ENCODE measurements at regions not wholly inside any gene's neighbourhood (a gene's known extent, or its start where the extent isn't known, plus 50 kb on each side); places are given as distances from the start of the nearest gene placed in this dataset.
"Not testable (repeated sequence)": the region's sequence is repeated elsewhere in the genome, so short reads cannot be mapped to it uniquely, and the experiment has no call there.

DNA sequence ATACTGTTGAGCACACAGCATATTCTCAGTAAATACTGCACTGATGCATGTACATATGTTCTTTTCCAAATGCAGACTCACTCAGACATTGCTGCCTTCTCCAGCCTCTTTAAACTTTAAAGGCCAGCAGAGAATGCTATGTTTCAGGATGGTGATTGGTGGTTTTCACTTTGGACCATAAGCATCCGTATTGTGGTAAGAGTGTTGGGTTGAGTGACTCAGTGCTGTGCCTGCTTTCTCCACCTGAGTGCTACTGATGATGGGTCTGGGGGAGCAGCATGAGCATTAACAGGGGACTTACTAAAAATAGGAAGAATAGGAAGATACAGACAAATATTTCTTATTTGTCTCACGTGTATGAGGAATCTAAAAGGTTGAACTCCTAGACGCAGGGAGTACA, 56.3 kb upstream of the ZNF92 start:
- Mint-ChIP-seq H3K36me3 (ENCODE audit: low read depth) (no peaks in the 10 kb centered on the region), H3K4me3 (no peak overlapping the region), H3K27me3 (no peaks in the 10 kb centered on the region), H3K27ac (no peak overlapping the region), H3K4me1 (no peaks in the 10 kb centered on the region), H3K9me3 (ENCODE audit: low read depth) (no peaks in the 10 kb centered on the region)
- POLR2A ChIA-PET: no interaction called here
- DNase-seq (no peak), ATAC-seq (no peak)
- CTCF ChIA-PET: interaction anchor here (2.1 kb wide), 1 partner anchor 10 kb away, joined by 9 read pairs; no protein-coding TSS in a partner anchor
- intact Hi-C loops (cut with DNase I, micrococcal nuclease): no loop called here

DNA sequence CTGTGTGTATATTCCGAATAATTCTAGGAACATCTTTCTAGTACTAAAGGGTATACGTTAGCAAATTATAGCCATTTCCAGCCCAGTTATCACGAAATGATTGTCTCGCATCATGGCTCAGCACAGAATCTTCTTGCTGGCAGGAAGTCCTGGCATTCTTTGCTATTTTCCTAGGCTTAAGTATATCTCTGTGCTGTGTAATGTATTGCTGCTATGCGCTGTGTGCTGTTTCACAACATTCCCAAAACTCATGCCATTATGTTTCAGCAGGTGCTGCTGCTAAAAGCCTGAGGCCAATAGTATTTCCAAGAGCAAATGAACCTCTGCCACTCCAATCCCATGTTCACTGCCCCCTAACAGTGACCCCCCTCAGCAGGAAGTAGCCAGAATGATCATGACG, 62.9 kb upstream of the ZNF92 start:
- ATAC-seq: no peak
- ChIA-PET POLR2A (no interaction called here), CTCF (no interaction called here)
- no peaks in the 10 kb centered on the region for H3K36me3 Mint-ChIP-seq (ENCODE audit: low read depth)
- no peak for DNase-seq
- no peaks in the 10 kb centered on the region for H3K27me3 Mint-ChIP-seq
- no peak overlapping the region for H3K4me3 Mint-ChIP-seq
- intact Hi-C loops (cut with DNase I, micrococcal nuclease): no loop called here
- no peaks in the 10 kb centered on the region for H3K9me3 Mint-ChIP-seq (ENCODE audit: low read depth)
- H3K4me1 Mint-ChIP-seq: no peaks in the 10 kb centered on the region
- H3K27ac Mint-ChIP-seq: no peak overlapping the region

DNA sequence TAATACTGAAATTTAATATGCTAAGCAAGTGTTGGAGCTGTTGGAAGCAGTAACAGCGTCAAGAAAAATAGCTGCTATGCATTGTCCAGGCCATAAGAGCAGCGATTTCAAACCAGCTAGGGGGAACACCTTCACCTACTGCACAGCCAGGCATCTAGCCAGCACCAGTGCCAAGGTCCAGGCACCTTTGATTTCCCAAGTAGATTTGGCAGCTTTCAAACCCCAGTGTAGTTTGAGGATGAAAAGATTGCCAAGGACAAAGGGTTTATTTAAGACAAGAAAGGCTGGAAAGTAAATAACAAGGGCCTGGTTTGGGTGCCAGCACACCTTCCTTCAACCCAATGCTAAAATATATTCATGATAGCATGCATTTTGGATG, 65.4 kb upstream of the ZNF92 start:
- DNase-seq: no peak
- Mint-ChIP-seq H3K27me3 (peaks cover 1% of the 10 kb centered on the region), H3K27ac (no peak overlapping the region), H3K9me3 (ENCODE audit: low read depth) (no peaks in the 10 kb centered on the region), H3K4me3 (no peak overlapping the region), H3K36me3 (ENCODE audit: low read depth) (no peaks in the 10 kb centered on the region), H3K4me1 (no peaks in the 10 kb centered on the region)
- ChIA-PET CTCF (interaction anchor here (0.7 to 5.1 kb wide), 8 partner anchors 8 to 357 kb away, joined by 3 to 47 read pairs (median 6); no protein-coding TSS in a partner anchor), POLR2A (no interaction called here)
- intact Hi-C loops (cut with DNase I, micrococcal nuclease): loop anchor here in 1 of 2 experiments (10.0 kb wide), 1 partner anchor 423 kb away; no protein-coding TSS in a partner anchor
- ATAC-seq: no peak

GRCh38 chr7:65307651-65308299, 65.9 kb upstream of the ZNF92 start:
- no peaks in the 10 kb centered on the region for H3K9me3 Mint-ChIP-seq (ENCODE audit: low read depth)
- ChIA-PET CTCF (interaction anchor here (0.6 to 5.1 kb wide), 15 partner anchors 9 to 357 kb away, joined by 3 to 47 read pairs (median 3); no protein-coding TSS in a partner anchor), POLR2A (interaction anchor here (0.5 kb wide), 1 partner anchor 85 kb away, joined by 3 read pairs; no protein-coding TSS in a partner anchor)
- DNase-seq (peak; percentile 52), ATAC-seq (peak; percentile 69)
- no peak overlapping the region for H3K4me3 Mint-ChIP-seq
- intact Hi-C loops (cut with DNase I, micrococcal nuclease): loop anchor here (1.0 to 10.0 kb wide), 3 partner anchors 91 to 423 kb away; no protein-coding TSS in a partner anchor
- H3K27ac Mint-ChIP-seq: no peak overlapping the region
- no peaks in the 10 kb centered on the region for H3K36me3 Mint-ChIP-seq (ENCODE audit: low read depth)
- H3K4me1 Mint-ChIP-seq: no peaks in the 10 kb centered on the region
- H3K27me3 Mint-ChIP-seq: peaks cover 1% of the 10 kb centered on the region

DNA sequence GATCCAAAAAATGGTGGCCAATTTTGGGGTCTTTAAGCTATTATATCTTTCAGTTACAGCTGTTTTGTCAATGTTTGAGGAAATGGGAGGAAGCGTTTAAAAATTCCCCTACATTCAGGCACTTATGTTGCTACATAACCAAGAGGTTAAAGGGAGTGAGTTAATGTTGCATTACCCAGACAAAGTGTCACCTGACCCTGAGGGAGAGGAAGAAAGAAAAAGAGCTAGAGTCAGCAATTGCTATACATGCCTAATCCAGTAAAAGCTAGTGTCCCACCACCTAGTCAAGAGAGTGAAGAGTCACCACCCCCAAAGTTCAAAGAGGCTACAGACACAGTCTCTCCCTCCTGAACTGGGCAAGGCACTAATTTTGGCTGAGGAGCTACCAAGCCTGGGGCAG, 69.5 kb upstream of the ZNF92 start:
- ChIA-PET CTCF (interaction anchor here (5.1 kb wide), 1 partner anchor 353 kb away, joined by 47 read pairs; no protein-coding TSS in a partner anchor), POLR2A (no interaction called here)
- no peaks in the 10 kb centered on the region for H3K4me1 Mint-ChIP-seq
- intact Hi-C loops (cut with DNase I, micrococcal nuclease): loop anchor here in 1 of 2 experiments (10.0 kb wide), 1 partner anchor 419 kb away; no protein-coding TSS in a partner anchor
- no peaks in the 10 kb centered on the region for H3K36me3 Mint-ChIP-seq (ENCODE audit: low read depth)
- no peak overlapping the region for H3K4me3 Mint-ChIP-seq
- ATAC-seq: no peak
- DNase-seq: no peak
- no peak overlapping the region for H3K27ac Mint-ChIP-seq
- H3K27me3 Mint-ChIP-seq: peaks cover 6% of the 10 kb centered on the region
- no peaks in the 10 kb centered on the region for H3K9me3 Mint-ChIP-seq (ENCODE audit: low read depth)

DNA sequence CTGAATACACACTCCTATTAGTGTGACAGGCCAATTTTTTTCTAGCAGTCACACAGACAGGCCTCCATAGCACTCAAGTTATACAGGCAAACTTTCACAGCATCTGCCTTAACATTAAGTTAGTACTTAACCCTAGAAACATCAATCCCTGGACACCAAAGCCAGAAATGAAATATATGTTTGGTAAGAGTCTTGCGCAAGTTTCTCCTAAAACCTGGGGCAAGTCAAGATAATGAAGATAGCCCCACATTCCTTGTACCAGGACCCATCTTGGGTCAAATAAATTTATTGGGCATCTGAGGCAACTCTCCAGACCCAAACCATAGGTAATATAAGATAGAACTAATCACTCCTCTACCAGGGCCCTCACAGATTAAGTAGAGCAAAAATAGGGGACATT, 70.8 kb upstream of the ZNF92 start:
- intact Hi-C loops (cut with DNase I, micrococcal nuclease): loop anchor here in 1 of 2 experiments (10.0 kb wide), 1 partner anchor 418 kb away; no protein-coding TSS in a partner anchor
- H3K36me3 Mint-ChIP-seq (ENCODE audit: low read depth): no peaks in the 10 kb centered on the region
- POLR2A ChIA-PET: no interaction called here
- peaks cover 6% of the 10 kb centered on the region for H3K27me3 Mint-ChIP-seq
- H3K4me3 Mint-ChIP-seq: no peak overlapping the region
- H3K27ac Mint-ChIP-seq: no peak overlapping the region
- ATAC-seq: no peak
- H3K9me3 Mint-ChIP-seq (ENCODE audit: low read depth): no peaks in the 10 kb centered on the region
- DNase-seq: no peak
- CTCF ChIA-PET: no interaction called here
- no peaks in the 10 kb centered on the region for H3K4me1 Mint-ChIP-seq

DNA sequence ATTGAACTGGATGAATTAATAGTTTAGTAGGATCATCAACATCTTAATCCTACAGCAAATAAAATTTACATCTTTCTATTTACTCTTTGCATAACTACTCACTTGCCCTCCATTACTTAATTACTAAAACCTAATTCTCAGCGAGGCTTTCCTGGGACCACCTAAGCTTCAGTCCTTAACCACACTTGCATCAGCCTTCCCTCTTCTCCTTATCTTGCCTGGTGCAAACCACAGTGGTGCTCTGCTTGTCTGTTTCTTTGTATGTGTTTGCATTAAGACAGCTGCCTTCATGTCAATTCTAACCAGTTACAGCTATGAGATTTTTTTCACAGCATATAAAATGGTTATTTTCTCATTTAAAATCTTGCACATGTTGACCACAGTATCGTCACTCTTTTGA, 72.6 kb upstream of the ZNF92 start:
- Mint-ChIP-seq H3K27ac (no peak overlapping the region), H3K4me3 (no peak overlapping the region), H3K27me3 (peaks cover 8% of the 10 kb centered on the region), H3K9me3 (ENCODE audit: low read depth) (no peaks in the 10 kb centered on the region), H3K4me1 (no peaks in the 10 kb centered on the region), H3K36me3 (ENCODE audit: low read depth) (no peaks in the 10 kb centered on the region)
- no peak for ATAC-seq
- intact Hi-C loops (cut with DNase I, micrococcal nuclease): loop anchor here in 1 of 2 experiments (10.0 kb wide), 1 partner anchor 416 kb away; no protein-coding TSS in a partner anchor
- ChIA-PET CTCF (interaction anchor here (1.0 kb wide), 1 partner anchor 350 kb away, joined by 3 read pairs; no protein-coding TSS in a partner anchor), POLR2A (no interaction called here)
- no peak for DNase-seq

DNA sequence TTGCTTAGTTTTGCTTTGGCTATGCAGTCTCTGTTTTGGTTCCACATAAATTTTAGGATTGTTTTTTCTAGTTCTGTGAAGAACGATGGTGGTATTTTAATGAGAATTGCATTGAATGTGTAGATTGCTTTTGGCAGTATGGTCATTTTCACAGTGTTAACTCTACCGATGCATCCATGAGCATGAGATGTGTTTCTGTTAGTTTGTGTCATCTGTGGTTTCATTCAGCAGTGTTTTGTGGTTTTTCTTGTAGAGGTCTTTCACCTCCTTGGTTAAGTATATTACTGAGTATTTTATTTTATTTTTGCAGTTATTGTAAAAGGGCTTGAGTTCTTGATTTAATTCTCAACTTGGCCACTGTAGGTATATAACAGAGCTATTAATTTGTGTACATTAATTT, 78.2 kb upstream of the ZNF92 start:
- POLR2A ChIA-PET: no interaction called here
- no peak for ATAC-seq
- CTCF ChIA-PET: interaction anchor here (0.7 kb wide), 1 partner anchor 12 kb away, joined by 3 read pairs; no protein-coding TSS in a partner anchor
- no peak overlapping the region for H3K4me3 Mint-ChIP-seq
- no peaks in the 10 kb centered on the region for H3K4me1 Mint-ChIP-seq
- no peaks in the 10 kb centered on the region for H3K9me3 Mint-ChIP-seq (ENCODE audit: low read depth)
- H3K27me3 Mint-ChIP-seq: peaks cover 6% of the 10 kb centered on the region
- DNase-seq: no peak
- no peaks in the 10 kb centered on the region for H3K36me3 Mint-ChIP-seq (ENCODE audit: low read depth)
- intact Hi-C loops (cut with DNase I, micrococcal nuclease): no loop called here
- H3K27ac Mint-ChIP-seq: no peak overlapping the region

DNA sequence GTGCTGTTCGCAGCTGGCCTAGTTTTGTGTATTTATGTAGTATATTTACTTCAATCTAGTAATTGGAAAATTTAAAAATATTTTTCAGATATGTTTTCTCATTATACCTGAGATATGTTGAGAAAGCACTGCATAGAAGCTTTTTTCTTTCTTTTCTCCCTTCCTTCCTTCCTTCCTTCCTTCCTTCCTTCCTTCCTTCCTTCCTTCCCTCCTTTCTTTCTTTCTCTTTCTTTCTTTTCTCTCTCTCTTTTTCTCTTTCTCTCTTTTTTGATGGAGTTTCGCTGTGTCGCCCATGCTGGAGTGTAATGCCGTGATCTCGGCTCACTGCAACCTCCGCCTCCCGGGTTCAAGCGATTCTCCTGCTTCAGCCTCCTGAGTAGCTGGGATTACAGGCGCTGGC, 83.3 kb upstream of the ZNF92 start:
- H3K4me1 Mint-ChIP-seq; DNase-seq; H3K27me3 Mint-ChIP-seq; H3K27ac Mint-ChIP-seq; POLR2A ChIA-PET; CTCF ChIA-PET; intact Hi-C loops (cut with DNase I, micrococcal nuclease); H3K9me3 Mint-ChIP-seq (ENCODE audit: low read depth); ATAC-seq; H3K4me3 Mint-ChIP-seq; H3K36me3 Mint-ChIP-seq (ENCODE audit: low read depth): not testable (repeated sequence)

DNA sequence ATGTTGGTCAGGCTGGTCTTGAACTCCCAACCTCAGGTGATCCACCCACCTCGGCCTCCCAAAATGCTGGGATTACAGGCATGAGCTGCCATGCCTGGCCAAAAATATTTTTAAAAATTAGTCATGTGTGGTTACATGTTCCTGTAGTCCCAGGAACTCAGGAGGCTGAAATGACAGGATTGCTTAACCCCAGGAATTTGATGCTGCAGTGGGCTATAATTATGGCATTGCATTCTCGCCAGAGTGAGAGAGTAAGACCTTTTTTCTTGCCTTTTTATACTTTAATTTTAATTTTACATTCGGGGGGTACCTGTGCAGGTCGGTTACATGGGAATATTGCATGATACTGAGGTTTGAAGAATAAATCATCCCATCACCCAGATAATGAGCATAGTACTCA, 86.6 kb upstream of the ZNF92 start:
- no peaks in the 10 kb centered on the region for H3K36me3 Mint-ChIP-seq (ENCODE audit: low read depth)
- intact Hi-C loops (cut with DNase I, micrococcal nuclease): no loop called here
- no peak overlapping the region for H3K27ac Mint-ChIP-seq
- H3K4me1 Mint-ChIP-seq: no peaks in the 10 kb centered on the region
- H3K9me3 Mint-ChIP-seq (ENCODE audit: low read depth): no peaks in the 10 kb centered on the region
- ATAC-seq (no peak), DNase-seq (no peak)
- peaks cover 2% of the 10 kb centered on the region for H3K27me3 Mint-ChIP-seq
- ChIA-PET POLR2A (no interaction called here), CTCF (interaction anchor here (1.9 kb wide), 1 partner anchor 21 kb away, joined by 7 read pairs; no protein-coding TSS in a partner anchor)
- no peak overlapping the region for H3K4me3 Mint-ChIP-seq

DNA sequence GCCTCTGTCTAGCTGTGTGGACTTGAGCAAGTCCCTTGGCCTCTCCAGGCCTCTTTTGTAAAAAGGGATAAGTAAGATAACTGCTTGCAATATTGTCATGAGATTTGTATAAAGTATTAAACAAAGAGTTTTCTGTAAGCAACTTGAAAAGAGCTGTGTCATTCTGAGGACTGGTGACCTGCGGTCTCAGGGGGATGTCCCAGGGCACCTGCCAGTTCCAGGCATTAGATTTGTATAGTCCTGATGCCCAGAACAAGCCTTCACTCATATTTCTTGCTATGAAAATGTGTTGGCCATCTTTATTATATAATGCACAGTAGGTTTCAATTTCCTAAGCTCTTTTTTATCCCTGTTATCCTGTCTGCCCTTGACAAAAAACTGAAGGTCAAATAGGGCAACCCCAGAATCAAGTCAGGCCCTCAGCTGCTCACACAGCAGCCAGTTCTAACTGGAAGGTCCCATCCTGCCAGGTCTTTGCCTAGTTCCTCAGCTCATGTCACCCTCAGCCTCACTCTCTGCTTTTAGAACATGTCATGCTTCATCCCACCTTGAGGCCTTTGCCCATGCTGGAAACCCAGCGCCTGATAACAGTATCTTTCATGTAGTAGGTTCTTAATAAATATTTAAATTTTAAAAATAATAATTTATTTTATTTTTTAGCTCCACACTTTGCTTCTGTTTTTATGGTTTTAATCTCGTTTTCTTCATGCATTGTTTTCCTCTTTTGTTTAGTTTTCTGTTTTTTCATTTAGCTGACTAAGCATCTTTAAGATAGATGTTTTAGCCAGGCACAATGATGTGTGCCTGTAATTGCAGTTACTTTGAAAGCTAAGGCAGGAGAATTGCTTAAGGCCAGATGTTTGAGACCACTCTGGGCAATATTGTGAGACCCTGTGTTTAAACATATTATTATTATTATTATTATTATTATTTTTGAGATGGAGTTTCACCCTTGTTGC, 87.5 kb upstream of the ZNF92 start:
- ATAC-seq (no peak), DNase-seq (no peak)
- H3K36me3 Mint-ChIP-seq (ENCODE audit: low read depth): no peaks in the 10 kb centered on the region
- ChIA-PET POLR2A (no interaction called here), CTCF (interaction anchor here (1.9 kb wide), 1 partner anchor 21 kb away, joined by 7 read pairs; no protein-coding TSS in a partner anchor)
- H3K27me3 Mint-ChIP-seq: peaks cover 4% of the 10 kb centered on the region
- H3K4me1 Mint-ChIP-seq: no peaks in the 10 kb centered on the region
- no peak overlapping the region for H3K27ac Mint-ChIP-seq
- H3K9me3 Mint-ChIP-seq (ENCODE audit: low read depth): no peaks in the 10 kb centered on the region
- no peak overlapping the region for H3K4me3 Mint-ChIP-seq
- intact Hi-C loops (cut with DNase I, micrococcal nuclease): no loop called here
